Mammary epithelial cell (primary cell): ENCODE measurements at regions not wholly inside any gene's neighbourhood (a gene's known extent, or its start where the extent isn't known, plus 50 kb on each side); places are given as distances from the start of the nearest gene placed in this dataset.

ENCODE experiments used
- CTCF ChIP-seq, 2 donors: IDR thresholded peaks in 1 of 2; conservative IDR thresholded peaks in 1 of 2; 2 replicates each; pipeline ENCODE4 v1.5.1; 2011 to 2012; ENCODE audit warnings: inconsistent platforms in 2 of 2, low read length in 2 of 2, mild to moderate bottlenecking in 2 of 2, control low read depth in 1 of 2, low read depth in 1 of 2; ENCODE audit not compliant: insufficient read depth in 1 of 2; ENCODE audit errors: extremely low read depth in 1 of 2
- EZH2 ChIP-seq: IDR thresholded peaks from 2 replicates; pipeline ENCODE4 v1.6.1; 2012; ENCODE audit warnings: low read length, inconsistent platforms, borderline replicate concordance

- no peak for TF ChIP-seq CTCF (conservative IDR thresholded peaks at IDR 0.05 in 1 of 2, IDR thresholded peaks at IDR 0.05 in 1 of 2; ENCODE audit: extremely low read depth in 1 of 2, insufficient read depth in 1 of 2, low read depth in 1 of 2, low read length in 2 of 2)
- no peak for TF ChIP-seq EZH2
Measured at GRCh38 chr2:51528156-51528555, 496.2 kb upstream of the NRXN1 start.
